ENCODE measurements at regions not wholly inside any gene's neighbourhood (a gene's known extent, or its start where the extent isn't known, plus 50 kb on each side); places are given as distances from the start of the nearest gene placed in this dataset.

GRCh38 chr4:79241846-79242245 is 84.0 kb downstream of the NAA11 start:
- in situ Hi-C loops (cut with HindIII; ENCODE audit: low pct_ligation_motif_present, low sequenced_read_pairs): no loop called here
- peak; percentile 45 for DNase-seq

GRCh38 chr4:79237851-79238250 is 88.0 kb downstream of the NAA11 start:
- no peak overlapping the region for H3K27ac ChIP-seq
- no peak overlapping the region for H3K4me3 ChIP-seq (ENCODE audit: low read depth, low read length)
- in situ Hi-C loops (cut with HindIII; ENCODE audit: low pct_ligation_motif_present, low sequenced_read_pairs): no loop called here
- H3K36me3 ChIP-seq (replicated peaks): no peaks in the 10 kb centered on the region
- DNase-seq: no peak
- no peaks in the 10 kb centered on the region for H3K27me3 ChIP-seq (replicated peaks)
- TF ChIP-seq, protein P1, sequence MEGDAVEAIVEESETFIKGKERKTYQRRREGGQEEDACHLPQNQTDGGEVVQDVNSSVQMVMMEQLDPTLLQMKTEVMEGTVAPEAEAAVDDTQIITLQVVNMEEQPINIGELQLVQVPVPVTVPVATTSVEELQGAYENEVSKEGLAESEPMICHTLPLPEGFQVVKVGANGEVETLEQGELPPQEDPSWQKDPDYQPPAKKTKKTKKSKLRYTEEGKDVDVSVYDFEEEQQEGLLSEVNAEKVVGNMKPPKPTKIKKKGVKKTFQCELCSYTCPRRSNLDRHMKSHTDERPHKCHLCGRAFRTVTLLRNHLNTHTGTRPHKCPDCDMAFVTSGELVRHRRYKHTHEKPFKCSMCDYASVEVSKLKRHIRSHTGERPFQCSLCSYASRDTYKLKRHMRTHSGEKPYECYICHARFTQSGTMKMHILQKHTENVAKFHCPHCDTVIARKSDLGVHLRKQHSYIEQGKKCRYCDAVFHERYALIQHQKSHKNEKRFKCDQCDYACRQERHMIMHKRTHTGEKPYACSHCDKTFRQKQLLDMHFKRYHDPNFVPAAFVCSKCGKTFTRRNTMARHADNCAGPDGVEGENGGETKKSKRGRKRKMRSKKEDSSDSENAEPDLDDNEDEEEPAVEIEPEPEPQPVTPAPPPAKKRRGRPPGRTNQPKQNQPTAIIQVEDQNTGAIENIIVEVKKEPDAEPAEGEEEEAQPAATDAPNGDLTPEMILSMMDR (IDR thresholded peaks at IDR 0.05; ENCODE audit: low read depth, low read length, missing control alignments): no peak

More at GRCh38 chr4:79241846-79242245, 84.0 kb downstream of the NAA11 start:
- Histone ChIP-seq H3K27me3 (replicated peaks) (no peaks in the 10 kb centered on the region), H3K36me3 (replicated peaks) (no peaks in the 10 kb centered on the region), H3K4me3 (ENCODE audit: low read depth, low read length) (no peak overlapping the region), H3K27ac (no peak overlapping the region)
- TF ChIP-seq, protein P1 (IDR thresholded peaks at IDR 0.05; ENCODE audit: low read depth, low read length, missing control alignments): peak; percentile 9

DNA sequence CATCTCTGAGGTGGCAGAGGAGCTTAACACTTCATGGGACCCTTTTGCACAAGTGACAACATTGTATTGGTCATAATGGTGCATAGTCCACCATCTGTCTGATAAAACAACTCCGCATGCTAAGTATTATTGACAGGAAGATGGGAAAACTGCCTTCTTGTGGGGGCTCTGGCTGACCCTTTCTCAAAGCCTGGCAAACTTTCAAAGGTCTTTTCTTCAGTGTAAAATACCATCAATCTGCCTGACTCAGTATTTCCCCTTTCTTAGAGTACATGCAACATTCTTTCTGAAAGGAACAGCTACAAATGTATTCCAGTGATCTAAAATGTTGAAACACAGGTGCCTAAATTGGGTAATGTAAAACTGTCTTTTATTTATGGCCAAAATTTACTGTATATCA is 89.1 kb downstream of the NAA11 start:
- Histone ChIP-seq H3K27ac (no peak overlapping the region), H3K4me3 (ENCODE audit: low read depth, low read length) (no peak overlapping the region), H3K27me3 (replicated peaks) (no peaks in the 10 kb centered on the region), H3K36me3 (replicated peaks) (no peaks in the 10 kb centered on the region)
- in situ Hi-C loops (cut with HindIII; ENCODE audit: low pct_ligation_motif_present, low sequenced_read_pairs): no loop called here
- no peak for DNase-seq
- TF ChIP-seq, protein P1 (IDR thresholded peaks at IDR 0.05; ENCODE audit: low read depth, low read length, missing control alignments): no peak

DNA sequence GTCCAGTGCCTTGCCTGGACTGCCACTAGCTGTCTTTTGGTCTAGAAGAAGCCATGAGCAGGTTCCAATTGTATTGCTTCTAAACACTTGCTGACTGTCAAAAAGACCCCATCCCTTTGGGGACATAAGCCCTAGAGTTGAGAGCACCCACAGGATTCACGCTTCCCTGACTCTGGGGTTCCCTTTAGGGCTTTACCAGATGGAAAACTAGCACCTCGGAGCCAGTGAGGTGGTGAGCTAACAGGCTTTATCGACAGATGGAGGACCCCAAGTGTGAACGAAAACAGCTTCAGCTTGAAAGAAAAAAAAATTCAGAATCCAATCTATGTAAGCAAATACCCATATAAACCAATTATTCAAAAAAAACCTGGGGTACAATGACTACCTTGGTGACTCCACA is 90.8 kb downstream of the NAA11 start:
- Histone ChIP-seq H3K27ac (no peak overlapping the region), H3K36me3 (replicated peaks) (no peaks in the 10 kb centered on the region), H3K4me3 (ENCODE audit: low read depth, low read length) (no peak overlapping the region), H3K27me3 (replicated peaks) (no peaks in the 10 kb centered on the region)
- in situ Hi-C loops (cut with HindIII; ENCODE audit: low pct_ligation_motif_present, low sequenced_read_pairs): no loop called here
- TF ChIP-seq, protein P1 (IDR thresholded peaks at IDR 0.05; ENCODE audit: low read depth, low read length, missing control alignments): no peak
- no peak for DNase-seq

- no peaks in the 10 kb centered on the region for H3K27me3 ChIP-seq (replicated peaks)
- no peaks in the 10 kb centered on the region for H3K36me3 ChIP-seq (replicated peaks)
- H3K4me3 ChIP-seq (ENCODE audit: low read depth, low read length): no peak overlapping the region
- no peak overlapping the region for H3K27ac ChIP-seq
- TF ChIP-seq, protein P1 (IDR thresholded peaks at IDR 0.05; ENCODE audit: low read depth, low read length, missing control alignments): no peak
- no peak for DNase-seq
- in situ Hi-C loops (cut with HindIII; ENCODE audit: low pct_ligation_motif_present, low sequenced_read_pairs): no loop called here
These were observed 92.0 kb downstream of the NAA11 start for GRCh38 chr4:79233820-79234219.

- H3K36me3 ChIP-seq (replicated peaks): no peaks in the 10 kb centered on the region
- no peak overlapping the region for H3K4me3 ChIP-seq (ENCODE audit: low read depth, low read length)
- TF ChIP-seq, protein P1 (IDR thresholded peaks at IDR 0.05; ENCODE audit: low read depth, low read length, missing control alignments): no peak
- DNase-seq: peak; percentile 14
- H3K27ac ChIP-seq: no peak overlapping the region
- in situ Hi-C loops (cut with HindIII; ENCODE audit: low pct_ligation_motif_present, low sequenced_read_pairs): no loop called here
- H3K27me3 ChIP-seq (replicated peaks): no peaks in the 10 kb centered on the region
These were observed 93.3 kb downstream of the NAA11 start for GRCh38 chr4:79232540-79232939.
